Left cardiac atrium (tissue), 4 donors: ENCODE measurements at regions not wholly inside any gene's neighbourhood (a gene's known extent, or its start where the extent isn't known, plus 50 kb on each side); places are given as distances from the start of the nearest gene placed in this dataset.

Source experiments
- ATAC-seq, 2 donors: fragments of 200-7000 bp; cut with Tn5 transposase; one replicate each; pipeline ENCODE4 v1.9.1; 2020; ENCODE audit warnings: mild to moderate bottlenecking in 2 of 2, moderate library complexity in 2 of 2
- DNase-seq: peaks from one replicate; pipeline ENCODE4 v3.0.0-alpha.2; 2020
- intact Hi-C, 2 donors: fragments of 100-400 bp; cut with DNase I; formaldehyde crosslinking; loops; one replicate each; pipeline versions ENCODE4 v1.14.1 to v1.15.1; 2022 to 2023
- donor health status: DM: no; HTN: yes; CAD: no.
- donor health status: DM: no; HTN: yes; CAD: no; lungs with severe emphysema.
- donor health status: DM: yes; HTN: yes; CAD: no.
- donor health status: Dilated cardiomyopathy.

DNA sequence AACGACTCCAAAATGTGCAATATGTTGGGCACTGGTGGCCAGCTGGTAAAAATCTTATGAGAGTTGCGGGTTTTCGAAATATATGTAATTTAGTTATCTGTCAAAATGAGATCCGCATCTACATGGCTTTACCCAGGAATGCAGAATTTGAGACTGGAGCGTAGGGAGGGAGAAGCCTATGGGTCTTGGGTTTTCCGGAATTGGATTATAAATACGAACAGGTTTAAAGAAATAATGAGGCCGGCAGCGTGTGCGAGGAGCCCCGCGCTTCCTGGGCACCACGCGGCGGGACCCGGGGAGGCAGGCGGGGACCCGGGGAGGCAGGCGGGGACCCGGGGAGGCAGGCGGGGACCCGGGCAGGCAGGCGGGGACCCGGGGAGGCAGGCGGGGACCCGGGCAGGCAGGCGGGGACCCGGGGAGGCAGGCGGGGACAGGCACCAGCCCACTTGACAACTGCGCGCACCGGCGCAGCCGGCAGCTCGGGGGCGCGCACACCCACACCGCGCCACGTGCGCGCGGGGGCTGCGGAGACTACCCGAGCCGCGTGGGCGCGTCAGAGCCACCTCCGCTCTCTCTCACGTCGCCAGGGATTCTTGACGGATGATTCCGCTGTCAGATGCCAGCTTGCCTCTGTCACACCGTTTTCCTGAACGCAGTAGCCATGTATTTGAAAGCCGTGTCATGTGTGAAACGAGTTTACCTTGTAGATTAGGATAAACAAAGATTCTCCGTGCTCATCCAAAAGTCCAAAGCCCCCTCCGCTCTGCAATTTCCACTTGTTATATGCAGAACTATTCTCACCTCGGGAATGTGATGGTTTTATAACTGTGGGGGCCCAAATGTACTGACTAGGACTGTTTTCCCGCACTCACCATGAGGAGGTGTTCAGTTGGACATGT, 54.3 kb upstream of the HNRNPU start:
- peak; percentile 54 for DNase-seq
- ATAC-seq: peak; percentile 95 to 96
- intact Hi-C loops: no loop called here

DNA sequence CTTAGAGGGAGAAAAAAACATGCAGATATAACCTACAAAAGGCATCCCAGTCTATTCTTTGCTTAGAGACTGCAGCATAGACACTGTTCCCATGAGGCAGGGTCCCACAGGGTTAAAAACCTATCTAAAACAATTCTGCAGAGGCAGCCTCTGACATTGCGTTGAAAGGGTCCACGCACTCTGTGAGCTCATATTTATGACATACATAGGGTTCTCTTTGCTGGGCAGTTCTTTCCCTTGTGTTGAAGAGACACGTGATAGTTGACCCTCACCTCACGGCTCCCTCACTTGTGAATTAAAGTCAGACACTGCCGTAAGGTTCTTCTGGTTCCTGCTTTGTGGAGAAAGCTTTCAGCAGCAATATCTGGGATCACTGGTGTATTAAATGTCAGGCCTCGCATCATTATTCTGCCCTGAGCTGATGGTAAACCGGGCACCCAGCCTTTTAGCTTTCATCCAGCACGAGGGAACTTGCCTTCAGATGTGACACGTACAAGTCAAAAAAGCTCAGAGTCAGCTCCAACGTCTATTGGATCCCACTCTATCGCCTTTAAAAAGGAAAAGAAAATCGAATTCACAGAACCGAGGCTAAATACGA, 52.8 kb upstream of the HNRNPU start:
- ATAC-seq: no peak
- no peak for DNase-seq
- intact Hi-C loops: no loop called here

DNA sequence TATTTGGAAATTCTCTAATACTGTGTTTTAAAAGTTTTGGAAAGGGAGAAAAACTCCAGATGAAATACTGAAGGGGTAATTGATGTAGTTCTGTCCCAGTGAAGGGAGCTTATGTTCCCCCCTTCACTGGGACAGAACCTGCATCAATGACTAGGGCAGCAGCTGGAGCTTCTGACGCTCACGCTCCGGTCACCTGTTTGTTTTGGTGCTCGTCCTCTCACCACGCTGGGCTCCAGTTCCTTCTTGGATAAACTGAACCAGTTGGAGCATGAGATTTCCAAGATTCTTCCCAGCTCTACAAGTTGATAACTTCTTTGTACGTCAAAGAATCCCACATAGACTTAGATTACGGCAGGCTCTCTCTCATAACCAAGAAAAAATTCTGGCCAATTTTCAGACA, 51.4 kb upstream of the HNRNPU start:
- DNase-seq: no peak
- intact Hi-C loops: no loop called here
- ATAC-seq: no peak

DNA sequence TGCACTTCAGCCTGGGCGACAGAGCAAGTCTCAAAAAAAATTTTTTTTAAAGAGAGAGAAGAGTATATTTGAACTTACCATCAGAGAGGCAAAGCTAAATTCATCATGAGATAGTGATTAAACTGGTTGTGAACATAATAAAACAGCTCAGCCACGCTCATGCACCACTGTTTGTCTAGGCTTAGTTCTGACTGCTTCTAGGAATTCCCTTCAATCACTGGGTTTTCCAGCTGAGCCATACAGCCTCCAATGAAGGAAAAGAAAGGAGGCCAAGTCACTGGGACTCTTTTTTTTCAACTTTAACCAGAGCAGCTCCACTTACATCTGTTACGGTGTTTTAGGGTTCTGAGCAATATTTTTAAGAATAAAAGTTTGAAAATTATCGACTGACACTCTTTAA, 50.4 kb upstream of the HNRNPU start:
- no peak for DNase-seq
- ATAC-seq: no peak
- intact Hi-C loops: no loop called here
